Calu3 (cell line): ENCODE measurements at regions not wholly inside any gene's neighbourhood (a gene's known extent, or its start where the extent isn't known, plus 50 kb on each side); places are given as distances from the start of the nearest gene placed in this dataset.
"Not testable (repeated sequence)": the region's sequence is repeated elsewhere in the genome, so short reads cannot be mapped to it uniquely, and the experiment has no call there.

Source experiments
- BruUV-seq: library from RNA; stranded (reverse); fragments of 400-500 nt; replicated peaks from 2 replicates; lab custom pipeline; 2021; lab: Mats Ljungman, UMichigan
- CTCF ChIA-PET: fragments of 300-600 bp; sonication (Branson Sonifier 250); formaldehyde crosslinking; loops from one replicate; lab custom pipeline; 2022; ENCODE audit warnings: antibody characterized with exemption; lab: Charles Lee
- DNase-seq: peaks from one replicate; pipeline ENCODE4 v3.0.0; 2022
- H3K27ac Mint-ChIP-seq: one replicate; pipeline ENCODE4 v1.8.0; 2022; ENCODE audit warnings: mixed read lengths; ENCODE audit not compliant: unreplicated experiment
- H3K27me3 Mint-ChIP-seq: one replicate; pipeline ENCODE4 v1.8.0; 2022; ENCODE audit warnings: mixed read lengths; ENCODE audit not compliant: unreplicated experiment
- H3K36me3 Mint-ChIP-seq: one replicate; pipeline ENCODE4 v1.8.0; 2022; ENCODE audit warnings: mild to moderate bottlenecking, moderate library complexity, mixed read lengths; ENCODE audit not compliant: insufficient read depth, unreplicated experiment
- H3K4me1 Mint-ChIP-seq: one replicate; pipeline ENCODE4 v1.8.0; 2022; ENCODE audit warnings: mild to moderate bottlenecking, low read depth, mixed read lengths; ENCODE audit not compliant: unreplicated experiment
- H3K4me3 Mint-ChIP-seq: one replicate; pipeline ENCODE4 v1.8.0; 2022; ENCODE audit warnings: mild to moderate bottlenecking, low read depth, moderate library complexity, mixed read lengths; ENCODE audit not compliant: unreplicated experiment
- H3K9me3 Mint-ChIP-seq: one replicate; pipeline ENCODE4 v1.8.0; 2022; ENCODE audit warnings: low read depth, mixed read lengths; ENCODE audit not compliant: unreplicated experiment
- intact Hi-C: fragments of 100-400 bp; cut with micrococcal nuclease; formaldehyde crosslinking; loops from one replicate; pipeline ENCODE4 v1.10.0; 2022; ENCODE audit not compliant: unreplicated experiment
- TF ChIP-seq, protein P1 (sequence below): fragments of 200-600 bp; IDR thresholded peaks from one replicate; pipeline ENCODE4 v1.8.0; 2022; ENCODE audit warnings: antibody characterized with exemption; ENCODE audit not compliant: unreplicated experiment

DNA sequence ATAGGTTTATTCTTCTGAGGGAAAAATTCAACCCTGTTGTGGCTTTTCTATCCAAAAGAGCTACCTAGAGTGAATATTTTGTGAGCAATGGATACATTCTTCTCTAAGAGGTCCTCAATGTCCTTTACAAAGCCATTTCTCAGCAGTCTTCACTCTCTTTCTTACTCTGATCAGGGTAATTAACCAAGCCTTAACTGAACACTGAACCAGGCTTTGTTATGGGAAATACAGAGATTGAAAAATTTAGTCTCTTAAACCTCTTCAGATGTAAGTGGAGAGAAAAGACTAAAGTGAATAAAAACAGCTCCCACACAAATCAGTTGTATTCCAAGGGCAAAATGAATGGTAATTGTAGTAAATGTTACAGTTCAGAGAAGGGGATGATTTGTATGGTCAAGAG lies 64.0 kb upstream of the XIST start:
- TF ChIP-seq, protein P1, sequence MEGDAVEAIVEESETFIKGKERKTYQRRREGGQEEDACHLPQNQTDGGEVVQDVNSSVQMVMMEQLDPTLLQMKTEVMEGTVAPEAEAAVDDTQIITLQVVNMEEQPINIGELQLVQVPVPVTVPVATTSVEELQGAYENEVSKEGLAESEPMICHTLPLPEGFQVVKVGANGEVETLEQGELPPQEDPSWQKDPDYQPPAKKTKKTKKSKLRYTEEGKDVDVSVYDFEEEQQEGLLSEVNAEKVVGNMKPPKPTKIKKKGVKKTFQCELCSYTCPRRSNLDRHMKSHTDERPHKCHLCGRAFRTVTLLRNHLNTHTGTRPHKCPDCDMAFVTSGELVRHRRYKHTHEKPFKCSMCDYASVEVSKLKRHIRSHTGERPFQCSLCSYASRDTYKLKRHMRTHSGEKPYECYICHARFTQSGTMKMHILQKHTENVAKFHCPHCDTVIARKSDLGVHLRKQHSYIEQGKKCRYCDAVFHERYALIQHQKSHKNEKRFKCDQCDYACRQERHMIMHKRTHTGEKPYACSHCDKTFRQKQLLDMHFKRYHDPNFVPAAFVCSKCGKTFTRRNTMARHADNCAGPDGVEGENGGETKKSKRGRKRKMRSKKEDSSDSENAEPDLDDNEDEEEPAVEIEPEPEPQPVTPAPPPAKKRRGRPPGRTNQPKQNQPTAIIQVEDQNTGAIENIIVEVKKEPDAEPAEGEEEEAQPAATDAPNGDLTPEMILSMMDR: no peak
- no peak overlapping the region for H3K27ac Mint-ChIP-seq
- peaks cover 23% of the 10 kb centered on the region for H3K4me1 Mint-ChIP-seq
- no peak for DNase-seq
- no peak overlapping the region for H3K4me3 Mint-ChIP-seq
- H3K36me3 Mint-ChIP-seq: no peaks in the 10 kb centered on the region
- no peaks in the 10 kb centered on the region for H3K27me3 Mint-ChIP-seq
- no TSS peak for BruUV-seq
- CTCF ChIA-PET: no interaction called here
- intact Hi-C loops: no loop called here
- H3K9me3 Mint-ChIP-seq: peaks cover 3% of the 10 kb centered on the region

DNA sequence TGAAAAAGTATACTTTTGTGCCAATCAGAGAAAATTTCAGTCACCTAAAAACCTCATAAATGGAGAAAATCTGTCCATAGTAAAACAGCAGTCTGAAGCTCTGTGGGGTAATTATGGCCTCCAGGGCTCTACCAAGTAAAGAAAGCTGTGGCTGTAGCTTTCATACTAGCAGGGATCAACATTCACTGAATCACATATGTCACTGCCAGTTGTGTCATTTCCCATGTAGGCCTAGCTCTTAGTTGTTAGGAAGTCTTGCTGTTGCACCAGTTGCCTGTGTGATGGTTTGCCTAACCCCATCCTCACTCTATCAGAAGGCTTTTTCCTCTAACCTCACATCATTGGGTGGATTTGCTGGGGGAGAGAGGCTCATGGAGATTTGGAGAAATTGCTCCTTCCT lies 62.3 kb upstream of the XIST start:
- H3K27ac Mint-ChIP-seq, intact Hi-C loops, H3K9me3 Mint-ChIP-seq, H3K4me3 Mint-ChIP-seq, H3K27me3 Mint-ChIP-seq, CTCF ChIA-PET, DNase-seq, H3K36me3 Mint-ChIP-seq, BruUV-seq: not testable (repeated sequence)
- peaks cover 23% of the 10 kb centered on the region for H3K4me1 Mint-ChIP-seq

GRCh38 chrX:73913580-73913979 lies 61.1 kb upstream of the XIST start:
- intact Hi-C loops: no loop called here
- DNase-seq: no peak
- no peak overlapping the region for H3K4me3 Mint-ChIP-seq
- no peak overlapping the region for H3K27ac Mint-ChIP-seq
- H3K9me3 Mint-ChIP-seq: peaks cover 3% of the 10 kb centered on the region
- TF ChIP-seq, protein P1: no peak
- no peaks in the 10 kb centered on the region for H3K36me3 Mint-ChIP-seq
- CTCF ChIA-PET: no interaction called here
- BruUV-seq: no TSS peak
- no peaks in the 10 kb centered on the region for H3K27me3 Mint-ChIP-seq
- peaks cover 23% of the 10 kb centered on the region for H3K4me1 Mint-ChIP-seq

- H3K27ac Mint-ChIP-seq: not testable (repeated sequence)
Observed at GRCh38 chrX:73911946-73912345, 59.4 kb upstream of the XIST start.

DNA sequence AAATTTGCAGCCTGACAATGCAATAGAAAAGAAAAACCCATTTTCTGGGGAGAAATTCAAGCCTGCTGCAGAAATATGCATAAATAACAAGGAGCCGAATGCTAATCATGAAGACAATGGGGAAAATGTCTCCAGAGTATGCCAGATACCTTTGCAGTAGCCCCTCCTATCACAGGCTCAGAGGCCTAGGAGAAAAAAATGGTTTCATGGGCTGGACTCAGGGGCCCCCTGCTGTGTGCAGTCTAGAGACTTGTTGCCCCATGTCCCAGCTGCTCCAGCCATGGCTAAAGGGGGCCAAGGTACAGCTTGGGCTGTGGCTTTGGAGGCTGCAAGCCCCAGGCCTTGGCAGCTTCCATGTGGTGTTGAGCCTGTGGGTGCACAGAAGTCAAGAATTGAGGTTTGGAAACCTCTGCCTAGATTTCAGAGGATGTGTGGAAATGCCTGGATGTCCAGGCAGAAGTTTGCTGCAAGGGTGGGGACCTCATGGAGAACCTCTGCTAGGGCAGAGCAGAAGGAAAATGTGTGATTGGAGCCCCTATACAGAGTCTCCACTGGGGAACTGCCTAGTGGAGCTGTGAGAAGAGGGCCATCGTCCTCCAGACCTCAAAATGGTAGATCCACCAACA lies 53.3 kb upstream of the XIST start:
- intact Hi-C loops, H3K36me3 Mint-ChIP-seq, BruUV-seq, H3K4me1 Mint-ChIP-seq, H3K9me3 Mint-ChIP-seq, H3K27ac Mint-ChIP-seq, CTCF ChIA-PET, H3K27me3 Mint-ChIP-seq, H3K4me3 Mint-ChIP-seq, DNase-seq: not testable (repeated sequence)

More at GRCh38 chrX:73911946-73912345, 59.4 kb upstream of the XIST start:
- H3K36me3 Mint-ChIP-seq, DNase-seq, BruUV-seq, H3K27me3 Mint-ChIP-seq, intact Hi-C loops, H3K4me3 Mint-ChIP-seq, H3K9me3 Mint-ChIP-seq, H3K4me1 Mint-ChIP-seq: not testable (repeated sequence)
- CTCF ChIA-PET: interaction anchor here (0.7 kb wide), 1 partner anchor 20 kb away, joined by 3 read pairs; no protein-coding TSS in a partner anchor

GRCh38 chrX:73903941-73904340 lies 51.4 kb upstream of the XIST start:
- intact Hi-C loops: no loop called here
- H3K27ac Mint-ChIP-seq: no peak overlapping the region
- CTCF ChIA-PET: no interaction called here
- H3K36me3 Mint-ChIP-seq: no peaks in the 10 kb centered on the region
- TF ChIP-seq, protein P1: no peak
- H3K9me3 Mint-ChIP-seq: peaks cover 3% of the 10 kb centered on the region
- H3K27me3 Mint-ChIP-seq: no peaks in the 10 kb centered on the region
- H3K4me1 Mint-ChIP-seq: no peaks in the 10 kb centered on the region
- no peak for DNase-seq
- BruUV-seq: no TSS peak
- H3K4me3 Mint-ChIP-seq: no peak overlapping the region
